H9 (cell line): ENCODE measurements at regions not wholly inside any gene's neighbourhood (a gene's known extent, or its start where the extent isn't known, plus 50 kb on each side); places are given as distances from the start of the nearest gene placed in this dataset.

Experiments
- DNase-seq: peaks from one replicate; pipeline ENCODE4 v3.0.0-alpha.2; 2017
- H2AFZ ChIP-seq: one replicate; pipeline ENCODE4 v1.6.1; 2013; ENCODE audit warnings: mild to moderate bottlenecking, low read length, control low read depth, moderate library complexity
- H2AK5ac ChIP-seq: 2 replicates; pipeline ENCODE4 v1.6.1; 2013; ENCODE audit warnings: low read length, control low read depth, mixed read lengths; ENCODE audit not compliant: insufficient read length
- H2BK120ac ChIP-seq: one replicate; pipeline ENCODE4 v1.6.1; 2013; ENCODE audit warnings: low read depth, mild to moderate bottlenecking, low read length, control low read depth, inconsistent platforms; ENCODE audit not compliant: poor library complexity, severe bottlenecking
- H2BK12ac ChIP-seq: 2 replicates; pipeline ENCODE4 v1.6.1; 2013; ENCODE audit warnings: low read length, control low read depth, mixed read lengths, low read depth; ENCODE audit not compliant: insufficient read length
- H2BK15ac ChIP-seq: 2 replicates; pipeline ENCODE4 v1.6.1; 2013; ENCODE audit warnings: low read depth, low read length, control low read depth
- H2BK20ac ChIP-seq: one replicate; pipeline ENCODE4 v1.6.1; 2013; ENCODE audit warnings: low read depth, mild to moderate bottlenecking, low read length, control low read depth, inconsistent platforms; ENCODE audit not compliant: poor library complexity, severe bottlenecking
- H2BK5ac ChIP-seq: 2 replicates; pipeline ENCODE4 v1.6.1; 2013; ENCODE audit warnings: low read length, control low read depth, mixed read lengths; ENCODE audit not compliant: insufficient read length
- H3K14ac ChIP-seq: 2 replicates; pipeline ENCODE4 v1.6.1; 2013; ENCODE audit warnings: low read length, control low read depth; ENCODE audit not compliant: insufficient read depth
- H3K18ac ChIP-seq: 2 replicates; pipeline ENCODE4 v1.6.1; 2013; ENCODE audit warnings: low read depth, mild to moderate bottlenecking, mixed read lengths, low read length, control low read depth; ENCODE audit not compliant: insufficient read length
- H3K23ac ChIP-seq: 2 replicates; pipeline ENCODE4 v1.6.1; 2013; ENCODE audit warnings: low read length, control low read depth, mixed read lengths, low read depth; ENCODE audit not compliant: insufficient read length
- H3K23me2 ChIP-seq: 2 replicates; pipeline ENCODE4 v1.6.1; 2013; ENCODE audit warnings: low read depth, mild to moderate bottlenecking, mixed read lengths, low read length, control low read depth; ENCODE audit not compliant: insufficient read length, poor library complexity, severe bottlenecking
- H3K27ac ChIP-seq: 2 replicates; pipeline ENCODE4 v1.5.1; 2013; ENCODE audit warnings: low read length, control low read depth, mixed read lengths, low read depth; ENCODE audit not compliant: insufficient read length
- H3K27me3 ChIP-seq: 2 replicates; pipeline ENCODE4 v1.6.1; 2013; ENCODE audit warnings: low read length, control low read depth, inconsistent platforms; ENCODE audit not compliant: insufficient read depth
- H3K4ac ChIP-seq: 2 replicates; pipeline ENCODE4 v1.6.1; 2013; ENCODE audit warnings: low read depth, mild to moderate bottlenecking, control low read depth, inconsistent platforms, low read length, moderate library complexity
- H3K4me1 ChIP-seq: 2 replicates; pipeline ENCODE4 v1.6.1; 2013; ENCODE audit warnings: low read length, control low read depth, inconsistent platforms; ENCODE audit not compliant: insufficient read depth
- H3K4me2 ChIP-seq: 2 replicates; pipeline ENCODE4 v1.6.1; 2013; ENCODE audit warnings: low read length, control low read depth, mixed read lengths; ENCODE audit not compliant: insufficient read length, insufficient read depth
- H3K56ac ChIP-seq: 2 replicates; pipeline ENCODE4 v1.6.1; 2013; ENCODE audit warnings: low read depth, mild to moderate bottlenecking, mixed read lengths, low read length, control low read depth; ENCODE audit not compliant: insufficient read length
- H3K79me1 ChIP-seq: 2 replicates; pipeline ENCODE4 v1.6.1; 2013; ENCODE audit warnings: low read depth, mild to moderate bottlenecking, moderate library complexity, low read length, control low read depth, inconsistent platforms; ENCODE audit not compliant: insufficient read depth, poor library complexity, severe bottlenecking
- H3K79me2 ChIP-seq: 2 replicates; pipeline ENCODE4 v1.6.1; 2013; ENCODE audit warnings: low read length, control low read depth, inconsistent platforms; ENCODE audit not compliant: insufficient read depth
- H3K9ac ChIP-seq: 2 replicates; pipeline ENCODE4 v1.6.1; 2013; ENCODE audit warnings: low read length, control low read depth, mixed read lengths; ENCODE audit not compliant: insufficient read length; ENCODE audit errors: extremely low read depth
- H3K9me3 ChIP-seq: one replicate; pipeline ENCODE4 v1.6.1; 2013; ENCODE audit warnings: low read depth, low read length, inconsistent platforms; ENCODE audit not compliant: control insufficient read depth
- H3T11ph ChIP-seq: one replicate; pipeline ENCODE4 v1.6.1; 2013; ENCODE audit warnings: mild to moderate bottlenecking, low read length, control low read depth, inconsistent platforms
- H4K20me1 ChIP-seq: one replicate; pipeline ENCODE4 v1.6.1; 2013; ENCODE audit not compliant: control insufficient read depth, insufficient read length, insufficient read depth
- H4K5ac ChIP-seq: 2 replicates; pipeline ENCODE4 v1.6.1; 2013; ENCODE audit warnings: low read depth, mild to moderate bottlenecking, mixed read lengths, low read length, control low read depth; ENCODE audit not compliant: insufficient read length
- H4K8ac ChIP-seq: replicated peaks from 2 replicates; pipeline ENCODE4 v1.6.1; 2013; ENCODE audit warnings: low read length, control low read depth, mixed read lengths, low read depth; ENCODE audit not compliant: insufficient read length
- H4K91ac ChIP-seq: 2 replicates; pipeline ENCODE4 v1.6.1; 2013; ENCODE audit warnings: low read depth, mild to moderate bottlenecking, moderate library complexity, mixed read lengths, low read length, control low read depth; ENCODE audit not compliant: insufficient read length
- H3K27ac Mint-ChIP-seq, 3 experiments: 2 replicates in 2 of 3; 3 replicates in 1 of 3; pipeline ENCODE4 v1.8.0; 2020 to 2021; ENCODE audit warnings: mixed read lengths in 3 of 3, mild to moderate bottlenecking in 1 of 3, moderate library complexity in 1 of 3
- H3K27me3 Mint-ChIP-seq: 2 replicates; pipeline ENCODE4 v1.8.0; 2021; ENCODE audit warnings: low read depth, mild to moderate bottlenecking, moderate library complexity, mixed read lengths
- H3K36me3 Mint-ChIP-seq, 3 experiments: 2 replicates in 2 of 3; 3 replicates in 1 of 3; pipeline ENCODE4 v1.8.0; 2020 to 2021; ENCODE audit warnings: low read depth in 3 of 3, mixed read lengths in 3 of 3; ENCODE audit not compliant: insufficient read depth in 1 of 3
- H3K4me1 Mint-ChIP-seq, 2 experiments: 2 replicates each; pipeline ENCODE4 v1.8.0; 2020; ENCODE audit warnings: mixed read lengths in 2 of 2
- H3K4me3 Mint-ChIP-seq, 2 experiments: 2 replicates in 1 of 2; 3 replicates in 1 of 2; pipeline ENCODE4 v1.8.0; 2020 to 2021; ENCODE audit warnings: mild to moderate bottlenecking in 2 of 2, mixed read lengths in 2 of 2, moderate library complexity in 1 of 2
- H3K9me3 Mint-ChIP-seq, 2 experiments: 2 replicates in 1 of 2; 3 replicates in 1 of 2; pipeline ENCODE4 v1.8.0; 2020; ENCODE audit warnings: mild to moderate bottlenecking in 2 of 2, mixed read lengths in 2 of 2, moderate library complexity in 1 of 2
- CTCF ChIP-seq: fragments of 200-600 bp; sonication (generic); conservative IDR thresholded peaks from 3 replicates; pipeline ENCODE4 v1.8.0; 2021; ENCODE audit warnings: antibody characterized with exemption, mild to moderate bottlenecking
- WGBS: extraction: QIAGEN DNeasy Blood & Tissue Kit; methylation state at CpG from one replicate; pipeline ENCODE4 v1.1.7; 2013; ENCODE audit warnings: missing lambda C conversion rate, low lambda C conversion rate, mixed read lengths; ENCODE audit not compliant: insufficient read length; ENCODE audit errors: extremely low coverage; 5-methylcytosine and 5-hydroxymethylcytosine counted together

- H3K27me3 Mint-ChIP-seq, result no peaks in the 10 kb centered on the region
- H3K27ac Mint-ChIP-seq, result no peak overlapping the region
Measured at GRCh38 chr7:80008039-80008438, 126.6 kb upstream of the GNAI1 start.

More at GRCh38 chr7:80008039-80008438, 126.6 kb upstream of the GNAI1 start:
- Histone ChIP-seq H4K91ac (no peak overlapping the region), H3K23ac (no peak overlapping the region), H3K9ac (no peak overlapping the region), H3K23me2 (no peaks in the 10 kb centered on the region), H4K5ac (no peak overlapping the region), H3K18ac (no peak overlapping the region), H2AFZ (no peak overlapping the region), H2BK120ac (no peak overlapping the region), H3K9me3 (no peaks in the 10 kb centered on the region), H2BK20ac (no peak overlapping the region), H4K8ac (no peak overlapping the region), H3K79me1 (no peaks in the 10 kb centered on the region), H3K27me3 (no peaks in the 10 kb centered on the region), H3K4me2 (no peak overlapping the region), H4K20me1 (no peaks in the 10 kb centered on the region), H2BK12ac (no peak overlapping the region), H2BK5ac (no peak overlapping the region), H3K4ac (no peak overlapping the region), H2BK15ac (no peak overlapping the region), H3K14ac (no peak overlapping the region), H3K27ac (no peak overlapping the region), H3K79me2 (no peaks in the 10 kb centered on the region), H3T11ph (no peak overlapping the region), H2AK5ac (no peak overlapping the region), H3K4me1 (no peaks in the 10 kb centered on the region), H3K56ac (no peak overlapping the region)
- Mint-ChIP-seq H3K9me3 (no peaks in the 10 kb centered on the region), H3K36me3 (no peaks in the 10 kb centered on the region), H3K4me1 (no peaks in the 10 kb centered on the region), H3K4me3 (no peak overlapping the region)
- no peak for DNase-seq
- TF ChIP-seq CTCF, result no peak
- WGBS, result no CpG with 5 or more reads among the region's 1 CpG
